Esophagus (tissue), 2 donors: ENCODE measurements at regions not wholly inside any gene's neighbourhood (a gene's known extent, or its start where the extent isn't known, plus 50 kb on each side); places are given as distances from the start of the nearest gene placed in this dataset.

Experiments
- H3K27ac ChIP-seq, 2 donors: one replicate each; pipeline ENCODE4 v1.5.1; 2013; ENCODE audit warnings: low read depth in 2 of 2, mild to moderate bottlenecking in 2 of 2, inconsistent platforms in 1 of 2, low read length in 1 of 2, moderate library complexity in 1 of 2
- H3K27me3 ChIP-seq, 2 donors: one replicate each; pipeline ENCODE4 v1.6.1; 2013; ENCODE audit warnings: low read length in 2 of 2, control low read depth in 1 of 2, mild to moderate bottlenecking in 1 of 2; ENCODE audit not compliant: insufficient read depth in 2 of 2, control insufficient read depth in 1 of 2
- H3K36me3 ChIP-seq, 2 donors: one replicate each; pipeline ENCODE4 v1.6.1; 2013; ENCODE audit warnings: low read length in 1 of 2; ENCODE audit not compliant: control insufficient read depth in 2 of 2, insufficient read depth in 2 of 2
- H3K4me1 ChIP-seq, 2 donors: one replicate each; pipeline ENCODE4 v1.6.1; 2013; ENCODE audit warnings: low read length in 1 of 2; ENCODE audit not compliant: control insufficient read depth in 2 of 2, insufficient read depth in 2 of 2
- H3K4me3 ChIP-seq, 2 donors: one replicate each; pipeline ENCODE4 v1.5.1; 2013; ENCODE audit warnings: low read length in 2 of 2, mild to moderate bottlenecking in 2 of 2, low read depth in 1 of 2, moderate library complexity in 1 of 2
- H3K9me3 ChIP-seq, 2 donors: one replicate each; pipeline ENCODE4 v1.6.1; 2013; ENCODE audit warnings: mild to moderate bottlenecking in 2 of 2, low read depth in 1 of 2, low read length in 1 of 2, moderate library complexity in 1 of 2; ENCODE audit not compliant: control insufficient read depth in 2 of 2, insufficient read depth in 1 of 2
- WGBS, 2 donors: extraction: QIAGEN DNeasy Blood & Tissue Kit; methylation state at CpG; one replicate each; pipeline ENCODE4 v1.1.7; 2013; 5-methylcytosine and 5-hydroxymethylcytosine counted together
- donor health status: healthy with polysubstance abuse.
- donor health status: Bipolar disorder and iron deficiency.

DNA sequence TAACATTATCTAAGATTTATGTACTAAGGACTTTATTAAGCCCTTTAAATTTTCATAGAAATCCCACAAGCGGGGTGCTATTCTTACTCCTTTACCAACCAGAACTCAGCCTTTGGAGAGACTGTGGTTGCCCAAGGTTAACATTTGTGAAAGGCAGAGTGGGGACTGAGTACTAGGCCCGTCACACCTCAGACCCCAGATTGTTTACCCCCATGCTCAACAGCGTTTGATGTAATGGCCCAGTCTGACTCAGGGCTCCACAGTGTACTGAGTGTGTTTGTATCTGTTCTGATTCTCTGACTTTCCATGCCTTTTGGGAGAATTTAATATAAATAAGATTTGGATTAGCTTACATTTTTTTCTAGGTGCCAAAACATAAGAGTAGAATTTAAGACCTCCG, 110.0 kb downstream of the GAS1 start:
- no peaks in the 10 kb centered on the region for H3K27me3 ChIP-seq
- H3K27ac ChIP-seq = no peak overlapping the region
- 79 to 83% methylated on average over 4 of the region's 4 CpGs for WGBS, 2 donors
- no peaks in the 10 kb centered on the region for H3K36me3 ChIP-seq
- no peaks in the 10 kb centered on the region for H3K4me1 ChIP-seq
- H3K4me3 ChIP-seq = no peak overlapping the region
- H3K9me3 ChIP-seq = no peaks in the 10 kb centered on the region

DNA sequence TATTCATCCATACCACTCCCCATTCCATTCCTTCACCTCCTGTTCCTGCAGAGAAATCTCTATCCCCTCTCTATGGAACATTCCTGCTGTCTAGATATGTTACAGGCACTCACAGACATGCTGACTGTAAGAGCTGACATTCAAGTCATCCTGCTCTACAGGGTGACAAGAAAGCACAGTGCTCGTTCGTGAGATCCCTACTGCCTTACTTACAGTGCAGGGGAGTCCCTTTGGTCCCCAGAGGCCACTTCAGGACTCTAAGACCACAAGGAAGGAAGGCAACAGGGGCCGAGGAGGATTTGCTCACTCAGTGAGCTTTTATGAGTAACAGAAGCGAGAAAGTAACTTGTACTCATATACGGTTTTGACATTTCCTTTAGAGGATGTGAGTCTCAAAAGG, 110.5 kb downstream of the GAS1 start:
- Histone ChIP-seq H3K4me1 (no peaks in the 10 kb centered on the region), H3K27ac (no peak overlapping the region), H3K27me3 (no peaks in the 10 kb centered on the region), H3K36me3 (no peaks in the 10 kb centered on the region), H3K9me3 (no peaks in the 10 kb centered on the region), H3K4me3 (no peak overlapping the region)
- WGBS, 2 donors = 74 to 78% methylated on average over 5 of the region's 5 CpGs

DNA sequence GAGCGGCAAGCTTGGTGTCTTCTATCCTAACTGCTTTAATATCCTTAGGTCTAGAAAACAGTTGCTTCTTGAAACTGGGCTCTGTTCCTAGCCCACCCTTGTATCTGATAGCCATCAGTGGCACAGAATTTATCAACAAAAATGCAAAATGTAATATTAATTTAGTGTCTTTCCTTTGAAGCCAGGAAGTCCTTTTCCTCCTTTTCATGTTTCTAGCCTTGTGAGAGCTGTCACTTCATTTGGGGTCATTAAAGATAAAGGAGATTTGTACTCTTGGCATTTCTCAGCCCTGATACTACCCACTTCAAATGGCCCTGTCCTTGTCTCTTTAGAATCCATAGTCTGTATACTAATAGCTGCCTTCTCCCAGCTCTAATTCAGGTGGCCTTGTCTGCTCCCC, 111.0 kb downstream of the GAS1 start:
- 95 to 100% methylated on average over 1 of the region's 1 CpG for WGBS, 2 donors
- H3K4me1 ChIP-seq = no peaks in the 10 kb centered on the region

DNA sequence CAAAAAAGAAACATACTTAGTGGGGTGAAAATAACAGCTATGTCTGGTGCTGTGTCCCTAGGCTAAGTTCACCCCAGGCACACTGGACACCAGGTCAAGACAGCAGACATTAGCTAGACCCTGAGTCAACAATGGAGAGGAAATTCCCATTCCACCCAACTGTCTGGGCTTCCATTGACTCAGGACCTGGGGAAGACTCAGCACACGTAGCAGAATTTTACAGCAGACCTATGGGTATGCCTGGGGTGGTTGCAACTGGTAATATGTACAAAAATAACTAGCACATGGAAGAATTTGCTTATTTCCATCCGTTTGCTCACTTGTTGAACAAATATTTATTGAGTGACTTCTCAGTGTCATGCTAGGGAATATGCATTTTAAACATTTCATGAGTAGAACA, 117.0 kb downstream of the GAS1 start:
- Histone ChIP-seq H3K36me3 (no peaks in the 10 kb centered on the region), H3K27ac (no peak overlapping the region), H3K4me3 (no peak overlapping the region), H3K9me3 (no peaks in the 10 kb centered on the region), H3K27me3 (no peaks in the 10 kb centered on the region), H3K4me1 (no peaks in the 10 kb centered on the region)
- 43 to 72% methylated on average over 2 of the region's 2 CpGs for WGBS, 2 donors

More for the DNA sequence above, 111.0 kb downstream of the GAS1 start:
- Histone ChIP-seq H3K27me3 (no peaks in the 10 kb centered on the region), H3K36me3 (no peaks in the 10 kb centered on the region), H3K9me3 (no peaks in the 10 kb centered on the region), H3K4me3 (no peak overlapping the region), H3K27ac (no peak overlapping the region)

DNA sequence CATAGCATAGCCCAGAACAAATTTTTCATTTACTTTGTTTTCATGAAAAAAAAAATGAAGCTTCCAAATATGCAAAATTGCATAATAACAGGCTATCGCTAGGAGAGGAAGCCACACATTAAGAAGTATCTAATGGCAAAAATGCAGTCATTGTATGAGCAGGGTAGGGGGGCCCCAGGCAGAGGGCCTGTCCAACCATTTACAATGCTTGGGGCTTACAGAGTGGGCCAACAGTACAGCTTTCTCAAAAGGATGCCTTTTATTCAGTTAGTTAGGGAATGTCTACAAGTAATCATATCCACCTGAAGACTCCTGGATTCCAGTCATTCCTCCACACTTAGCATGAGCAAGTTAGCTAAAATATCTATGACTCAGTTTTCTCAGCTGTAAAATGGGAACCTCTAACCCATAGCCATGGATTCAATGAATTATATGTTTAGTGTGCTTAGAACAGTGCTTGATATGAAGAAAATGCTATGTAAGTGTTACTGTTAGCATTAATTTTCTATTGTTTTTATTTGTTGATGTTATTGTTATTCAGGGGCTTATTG, 117.7 kb downstream of the GAS1 start:
- Histone ChIP-seq H3K4me1 (no peaks in the 10 kb centered on the region), H3K4me3 (no peak overlapping the region)

DNA sequence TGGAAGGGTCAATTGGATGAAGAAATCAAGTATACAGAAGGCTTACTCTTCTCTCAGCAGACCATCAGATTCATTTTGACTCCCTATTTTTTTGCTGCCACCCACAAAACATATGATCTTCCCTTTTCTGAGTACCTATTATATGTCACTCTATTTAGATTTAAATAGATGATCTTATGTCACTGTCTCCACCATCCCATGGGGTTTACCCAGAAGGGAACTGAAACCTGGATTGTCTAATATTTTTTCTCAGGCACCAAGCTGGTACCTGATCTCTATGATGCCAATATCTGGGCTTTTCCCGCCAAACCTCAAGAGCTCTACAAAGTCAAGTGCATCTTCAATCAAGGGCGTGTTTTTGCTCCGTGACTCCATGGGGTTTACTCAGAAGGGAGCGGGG, 118.7 kb downstream of the GAS1 start:
- H3K27ac ChIP-seq = no peak overlapping the region
- H3K27me3 ChIP-seq = no peaks in the 10 kb centered on the region
- no peaks in the 10 kb centered on the region for H3K9me3 ChIP-seq
- H3K36me3 ChIP-seq = no peaks in the 10 kb centered on the region
- H3K4me1 ChIP-seq = no peaks in the 10 kb centered on the region
- H3K4me3 ChIP-seq = no peak overlapping the region
- WGBS, 2 donors = 86 to 89% methylated on average over 4 of the region's 4 CpGs

More for the DNA sequence above, 117.7 kb downstream of the GAS1 start:
- no peaks in the 10 kb centered on the region for H3K9me3 ChIP-seq
- 78 to 93% methylated on average over 1 of the region's 1 CpG for WGBS, 2 donors
- no peaks in the 10 kb centered on the region for H3K27me3 ChIP-seq
- H3K36me3 ChIP-seq = no peaks in the 10 kb centered on the region
- no peak overlapping the region for H3K27ac ChIP-seq

DNA sequence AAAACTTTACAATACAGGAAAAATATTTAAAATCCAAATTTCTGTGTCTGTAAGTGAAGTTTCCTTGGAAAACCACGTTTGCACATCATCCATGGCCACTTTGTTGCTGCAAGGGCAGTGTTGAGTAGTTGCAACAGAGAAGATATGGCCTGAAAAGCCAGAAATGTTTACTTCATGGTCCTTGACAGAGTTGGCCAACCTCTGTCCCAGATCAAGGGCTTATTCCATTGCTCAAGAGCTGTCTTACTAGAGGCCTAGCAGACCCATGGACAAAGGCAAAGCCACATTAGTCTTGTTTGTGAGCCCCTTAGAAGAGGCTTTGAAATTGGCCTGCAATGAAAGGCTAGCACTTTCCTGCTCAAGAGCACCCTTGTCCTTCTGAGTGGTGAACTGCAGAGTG, 119.4 kb downstream of the GAS1 start:
- 48 to 68% methylated on average over 1 of the region's 1 CpG for WGBS, 2 donors
- no peaks in the 10 kb centered on the region for H3K4me1 ChIP-seq
- H3K36me3 ChIP-seq = no peaks in the 10 kb centered on the region
- H3K27me3 ChIP-seq = no peaks in the 10 kb centered on the region
- H3K9me3 ChIP-seq = no peaks in the 10 kb centered on the region
- no peak overlapping the region for H3K4me3 ChIP-seq
- no peak overlapping the region for H3K27ac ChIP-seq

DNA sequence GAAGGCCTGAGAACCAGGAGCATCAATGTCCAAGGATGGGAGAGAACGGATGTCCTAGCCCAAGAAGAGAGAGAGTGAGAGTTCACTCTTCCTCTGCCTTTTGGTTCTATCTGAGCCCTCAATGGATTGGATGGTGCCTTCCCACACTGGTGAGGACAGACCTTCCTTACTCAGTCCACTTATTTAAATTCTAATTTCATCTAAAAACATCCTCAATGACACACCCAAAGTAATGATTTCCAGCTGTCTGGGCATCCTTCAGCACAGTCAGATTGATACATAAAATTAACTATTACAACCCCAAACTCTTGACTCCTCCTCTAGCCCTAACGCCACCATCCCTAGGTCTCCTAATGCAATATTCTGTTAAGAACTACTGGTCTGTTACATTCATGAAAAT, 122.0 kb downstream of the GAS1 start:
- H3K9me3 ChIP-seq = no peaks in the 10 kb centered on the region
- no peaks in the 10 kb centered on the region for H3K4me1 ChIP-seq
- no peak overlapping the region for H3K4me3 ChIP-seq
- H3K36me3 ChIP-seq = no peaks in the 10 kb centered on the region
- no peak overlapping the region for H3K27ac ChIP-seq
- no peaks in the 10 kb centered on the region for H3K27me3 ChIP-seq
- 85 to 93% methylated on average over 2 of the region's 2 CpGs for WGBS, 2 donors

DNA sequence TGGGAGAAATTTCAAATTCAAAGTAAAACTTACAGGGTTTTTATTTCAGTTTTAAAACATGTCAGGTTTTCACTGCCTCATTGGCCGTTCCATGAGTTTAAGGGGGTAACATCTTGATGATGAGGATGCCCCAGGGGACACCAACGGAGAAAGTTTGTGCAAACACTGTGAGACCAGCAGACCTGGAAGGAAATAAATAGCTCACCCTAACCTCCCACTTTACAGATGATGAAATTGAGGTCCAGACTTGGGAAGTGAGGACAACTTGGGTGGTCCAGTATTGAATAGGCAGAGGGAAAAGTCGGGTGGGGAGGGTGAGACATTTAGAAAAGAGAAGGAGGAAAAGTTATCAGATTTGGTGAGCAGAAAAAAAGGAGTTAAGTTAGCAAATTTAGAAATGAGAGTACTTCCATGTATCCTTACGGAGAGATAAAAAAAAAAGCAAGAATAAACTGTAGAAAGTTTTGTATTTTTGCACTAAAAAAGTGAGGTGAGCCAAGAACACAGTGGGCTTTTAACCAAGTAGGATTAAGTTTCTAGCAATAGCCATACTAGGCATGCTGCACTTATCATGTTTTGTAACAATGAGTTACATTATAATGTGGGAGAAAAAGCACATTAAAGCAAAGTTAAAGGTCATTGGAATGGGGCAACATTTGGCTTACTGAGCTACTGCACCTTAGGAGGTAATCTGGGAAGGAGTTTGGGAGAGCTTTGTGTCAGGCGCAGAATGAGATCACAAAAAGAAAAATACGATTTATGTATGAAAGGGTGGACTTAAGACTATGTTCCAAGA, 125.1 kb downstream of the GAS1 start:
- Histone ChIP-seq H3K27me3 (no peaks in the 10 kb centered on the region), H3K4me3 (no peak overlapping the region), H3K4me1 (no peaks in the 10 kb centered on the region), H3K36me3 (no peaks in the 10 kb centered on the region), H3K9me3 (peaks cover 0 to 4% of the 10 kb centered on the region in 2 donors), H3K27ac (no peak overlapping the region)
- WGBS, 2 donors = 37 to 40% methylated on average over 6 of the region's 6 CpGs
